ENCODE measurements at regions not wholly inside any gene's neighbourhood (a gene's known extent, or its start where the extent isn't known, plus 50 kb on each side); places are given as distances from the start of the nearest gene placed in this dataset.
"Not testable (repeated sequence)": the region's sequence is repeated elsewhere in the genome, so short reads cannot be mapped to it uniquely, and the experiment has no call there.

- no peak overlapping the region for H3K27ac ChIP-seq
- TF ChIP-seq, protein P1, sequence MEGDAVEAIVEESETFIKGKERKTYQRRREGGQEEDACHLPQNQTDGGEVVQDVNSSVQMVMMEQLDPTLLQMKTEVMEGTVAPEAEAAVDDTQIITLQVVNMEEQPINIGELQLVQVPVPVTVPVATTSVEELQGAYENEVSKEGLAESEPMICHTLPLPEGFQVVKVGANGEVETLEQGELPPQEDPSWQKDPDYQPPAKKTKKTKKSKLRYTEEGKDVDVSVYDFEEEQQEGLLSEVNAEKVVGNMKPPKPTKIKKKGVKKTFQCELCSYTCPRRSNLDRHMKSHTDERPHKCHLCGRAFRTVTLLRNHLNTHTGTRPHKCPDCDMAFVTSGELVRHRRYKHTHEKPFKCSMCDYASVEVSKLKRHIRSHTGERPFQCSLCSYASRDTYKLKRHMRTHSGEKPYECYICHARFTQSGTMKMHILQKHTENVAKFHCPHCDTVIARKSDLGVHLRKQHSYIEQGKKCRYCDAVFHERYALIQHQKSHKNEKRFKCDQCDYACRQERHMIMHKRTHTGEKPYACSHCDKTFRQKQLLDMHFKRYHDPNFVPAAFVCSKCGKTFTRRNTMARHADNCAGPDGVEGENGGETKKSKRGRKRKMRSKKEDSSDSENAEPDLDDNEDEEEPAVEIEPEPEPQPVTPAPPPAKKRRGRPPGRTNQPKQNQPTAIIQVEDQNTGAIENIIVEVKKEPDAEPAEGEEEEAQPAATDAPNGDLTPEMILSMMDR (conservative IDR thresholded peaks at IDR 0.05), result no peak
Measured at GRCh38 chr7:121744877-121745276, 128.1 kb upstream of the PTPRZ1 start.

GRCh38 chr7:121744319-121744718 is 128.6 kb upstream of the PTPRZ1 start:
- TF ChIP-seq, protein P1 (conservative IDR thresholded peaks at IDR 0.05), result no peak
- no peak overlapping the region for H3K27ac ChIP-seq

DNA sequence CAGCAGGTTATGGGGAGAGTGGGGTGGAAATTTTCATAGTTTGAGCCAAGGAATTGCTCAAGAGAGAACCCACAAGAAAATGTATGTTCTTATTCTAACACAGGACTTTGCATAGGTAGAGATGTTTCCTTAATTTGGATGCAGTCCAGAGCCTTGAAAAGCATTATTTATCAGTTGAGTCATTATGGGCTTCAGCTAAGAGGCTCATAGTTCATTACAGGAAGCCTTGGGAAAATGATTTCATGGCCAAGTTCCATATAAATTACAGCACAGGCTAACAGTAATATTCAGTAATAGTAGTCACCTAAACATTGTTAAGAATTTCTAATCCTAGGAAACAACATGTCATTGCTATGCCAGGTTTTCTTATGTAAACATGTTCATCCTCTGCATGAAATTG is 131.1 kb upstream of the PTPRZ1 start:
- TF ChIP-seq, protein P1 (conservative IDR thresholded peaks at IDR 0.05), result no peak

GRCh38 chr7:121739465-121739864 is 133.5 kb upstream of the PTPRZ1 start:
- TF ChIP-seq, protein P1 (conservative IDR thresholded peaks at IDR 0.05), result no peak

More for the DNA sequence above, 131.1 kb upstream of the PTPRZ1 start:
- H3K27ac ChIP-seq, result no peak overlapping the region

DNA sequence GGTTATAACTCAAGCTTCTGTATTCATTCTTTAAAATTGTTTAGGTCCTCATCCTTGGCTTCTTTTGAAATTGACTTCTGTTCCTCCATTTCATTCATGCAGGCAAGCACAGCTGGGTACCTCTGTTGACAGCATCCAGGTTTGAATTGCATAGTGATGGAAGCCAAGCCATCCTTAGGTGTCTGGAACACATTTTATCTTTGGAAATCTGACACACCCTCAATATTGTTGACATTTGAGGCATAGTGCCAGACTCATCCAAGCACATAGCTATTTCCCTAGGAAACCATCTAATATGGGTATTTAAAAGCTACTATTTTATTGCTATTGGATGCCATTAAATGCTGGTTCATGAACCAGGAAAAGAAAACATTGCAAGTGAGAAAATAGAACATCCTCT is 142.1 kb upstream of the PTPRZ1 start:
- TF ChIP-seq, protein P1 (conservative IDR thresholded peaks at IDR 0.05), result no peak
- no peak overlapping the region for H3K27ac ChIP-seq

More at GRCh38 chr7:121739465-121739864, 133.5 kb upstream of the PTPRZ1 start:
- no peak overlapping the region for H3K27ac ChIP-seq

- H3K27ac ChIP-seq, result no peak overlapping the region
- TF ChIP-seq, protein P1 (conservative IDR thresholded peaks at IDR 0.05), result no peak
Measured at GRCh38 chr7:121714559-121715303, 158.2 kb upstream of the PTPRZ1 start.

GRCh38 chr7:121712961-121713360 is 160.0 kb upstream of the PTPRZ1 start:
- H3K27ac ChIP-seq, result not testable (repeated sequence)

DNA sequence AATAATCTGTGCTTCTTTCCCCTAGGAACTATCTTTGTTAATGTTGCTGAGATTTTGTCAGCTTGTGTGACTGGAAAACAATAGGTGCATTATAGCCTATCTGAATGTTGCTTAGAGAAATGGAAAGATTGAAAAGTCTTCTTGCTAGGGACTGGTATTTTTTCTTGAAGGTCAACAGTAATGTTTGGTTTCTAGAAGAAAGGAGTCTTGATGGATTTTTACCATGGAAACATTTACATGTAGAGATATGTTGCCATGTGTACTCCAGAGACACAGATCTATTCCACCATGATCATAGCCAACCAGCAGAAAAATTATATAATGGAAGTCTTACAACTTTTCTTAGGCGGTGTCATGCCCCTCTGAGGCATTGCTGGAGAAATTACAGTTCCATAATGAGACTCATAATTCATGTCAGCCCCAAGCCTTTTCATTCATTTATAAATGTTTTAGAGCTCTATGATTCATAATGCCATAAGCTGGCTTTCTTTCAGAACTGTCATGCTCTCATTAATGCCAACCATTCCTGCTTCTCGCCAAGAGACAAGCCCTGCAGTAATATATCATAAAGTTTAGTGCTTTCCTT is 175.1 kb upstream of the PTPRZ1 start:
- H3K27ac ChIP-seq, result no peak overlapping the region
- TF ChIP-seq, protein P1 (conservative IDR thresholded peaks at IDR 0.05), result no peak
